Suprapubic skin (tissue), 4 donors: ENCODE measurements at regions not wholly inside any gene's neighbourhood (a gene's known extent, or its start where the extent isn't known, plus 50 kb on each side); places are given as distances from the start of the nearest gene placed in this dataset.

Experiments
- DNase-seq, 2 donors: peaks; one replicate each; pipeline ENCODE4 v3.0.0-alpha.2; 2019; ENCODE audit warnings: low spot score in 2 of 2
- H3K27ac ChIP-seq: fragments of 200-600 bp; sonication (generic); one replicate; pipeline ENCODE4 v1.5.1; 2019
- H3K27me3 ChIP-seq: fragments of 200-600 bp; sonication (generic); one replicate; pipeline ENCODE4 v1.5.1; 2019
- H3K36me3 ChIP-seq: fragments of 200-600 bp; sonication (generic); one replicate; pipeline ENCODE4 v1.5.1; 2019
- H3K4me1 ChIP-seq: fragments of 200-600 bp; sonication (generic); one replicate; pipeline ENCODE4 v1.5.1; 2019
- H3K4me3 ChIP-seq: fragments of 200-600 bp; sonication (generic); one replicate; pipeline ENCODE4 v1.5.1; 2019; ENCODE audit warnings: mild to moderate bottlenecking
- H3K9me3 ChIP-seq: fragments of 200-600 bp; sonication (generic); one replicate; pipeline ENCODE4 v1.5.1; 2019
- EP300 ChIP-seq: sonication (generic); formaldehyde crosslinking; IDR thresholded peaks from one replicate; pipeline ENCODE4 v1.6.1; 2017; ENCODE audit warnings: antibody characterized with exemption
- POLR2A ChIP-seq, 2 donors: fragments of 450-650 bp; IDR thresholded peaks; one replicate each; pipeline ENCODE4 v1.6.1; 2017; ENCODE audit warnings: antibody characterized with exemption in 2 of 2, mild to moderate bottlenecking in 2 of 2, moderate library complexity in 2 of 2
- POLR2AphosphoS5 ChIP-seq, 3 donors: sonication (generic); formaldehyde crosslinking; IDR thresholded peaks; one replicate each; pipeline ENCODE4 v1.6.1; 2017; ENCODE audit warnings: antibody characterized with exemption in 3 of 3
- WGBS: methylation state at CpG from one replicate; pipeline ENCODE4 v1.1.5; 2018; 5-methylcytosine and 5-hydroxymethylcytosine counted together
- TF ChIP-seq, protein P1 (sequence below), 2 donors: fragments of 200-600 bp in 1 of 2; fragments of 450-650 bp in 1 of 2; sonication (generic) in 1 of 2; IDR thresholded peaks; one replicate each; pipeline ENCODE4 v1.5.1; 2016 to 2019; ENCODE audit warnings: antibody characterized with exemption in 2 of 2, mild to moderate bottlenecking in 1 of 2, moderate library complexity in 1 of 2

GRCh38 chr17:73924114-73924908, 279.2 kb upstream of the RPL38 start:
- Histone ChIP-seq H3K4me1 (no peaks in the 10 kb centered on the region), H3K4me3 (no peak overlapping the region), H3K36me3 (no peaks in the 10 kb centered on the region), H3K27me3 (peaks cover 11% of the 10 kb centered on the region), H3K27ac (no peak overlapping the region), H3K9me3 (no peaks in the 10 kb centered on the region)
- TF ChIP-seq, protein P1, sequence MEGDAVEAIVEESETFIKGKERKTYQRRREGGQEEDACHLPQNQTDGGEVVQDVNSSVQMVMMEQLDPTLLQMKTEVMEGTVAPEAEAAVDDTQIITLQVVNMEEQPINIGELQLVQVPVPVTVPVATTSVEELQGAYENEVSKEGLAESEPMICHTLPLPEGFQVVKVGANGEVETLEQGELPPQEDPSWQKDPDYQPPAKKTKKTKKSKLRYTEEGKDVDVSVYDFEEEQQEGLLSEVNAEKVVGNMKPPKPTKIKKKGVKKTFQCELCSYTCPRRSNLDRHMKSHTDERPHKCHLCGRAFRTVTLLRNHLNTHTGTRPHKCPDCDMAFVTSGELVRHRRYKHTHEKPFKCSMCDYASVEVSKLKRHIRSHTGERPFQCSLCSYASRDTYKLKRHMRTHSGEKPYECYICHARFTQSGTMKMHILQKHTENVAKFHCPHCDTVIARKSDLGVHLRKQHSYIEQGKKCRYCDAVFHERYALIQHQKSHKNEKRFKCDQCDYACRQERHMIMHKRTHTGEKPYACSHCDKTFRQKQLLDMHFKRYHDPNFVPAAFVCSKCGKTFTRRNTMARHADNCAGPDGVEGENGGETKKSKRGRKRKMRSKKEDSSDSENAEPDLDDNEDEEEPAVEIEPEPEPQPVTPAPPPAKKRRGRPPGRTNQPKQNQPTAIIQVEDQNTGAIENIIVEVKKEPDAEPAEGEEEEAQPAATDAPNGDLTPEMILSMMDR (IDR thresholded peaks at IDR 0.05): no peak
- TF ChIP-seq POLR2AphosphoS5 (IDR thresholded peaks at IDR 0.05) (no peak), POLR2A (IDR thresholded peaks at IDR 0.05) (no peak)
- no peak for DNase-seq
- 74% methylated on average over 10 of the region's 10 CpGs for WGBS

DNA sequence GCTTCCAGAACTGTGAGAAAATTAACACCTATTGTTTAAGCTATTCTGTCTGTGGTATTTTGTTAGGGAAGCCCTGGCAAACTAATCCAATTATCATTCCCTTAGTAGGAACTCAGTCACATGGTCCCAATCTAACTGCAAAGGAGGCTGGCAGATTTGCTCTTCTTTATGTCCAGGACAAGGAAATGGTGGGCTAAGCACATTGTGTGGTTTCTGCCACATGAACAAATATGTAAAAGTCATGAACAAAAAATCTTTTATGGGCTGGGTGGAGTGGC, 278.6 kb upstream of the RPL38 start:
- TF ChIP-seq EP300: no peak
- no peak for TF ChIP-seq POLR2A (IDR thresholded peaks at IDR 0.05)
- no peak for TF ChIP-seq POLR2AphosphoS5 (IDR thresholded peaks at IDR 0.05)
- TF ChIP-seq, protein P1 (IDR thresholded peaks at IDR 0.05): no peak
- Histone ChIP-seq H3K9me3 (no peaks in the 10 kb centered on the region), H3K27ac (no peak overlapping the region), H3K36me3 (no peaks in the 10 kb centered on the region), H3K4me3 (no peak overlapping the region), H3K27me3 (peaks cover 10% of the 10 kb centered on the region), H3K4me1 (no peaks in the 10 kb centered on the region)
- no peak for DNase-seq

GRCh38 chr17:73929860-73930430, 273.5 kb upstream of the RPL38 start:
- no peak for DNase-seq
- peaks cover 20% of the 10 kb centered on the region for H3K27me3 ChIP-seq
- no peaks in the 10 kb centered on the region for H3K36me3 ChIP-seq
- no peak overlapping the region for H3K27ac ChIP-seq
- H3K4me1 ChIP-seq: no peaks in the 10 kb centered on the region
- TF ChIP-seq POLR2A (IDR thresholded peaks at IDR 0.05) (no peak), POLR2AphosphoS5 (IDR thresholded peaks at IDR 0.05) (no peak), EP300 (no peak)
- TF ChIP-seq, protein P1 (IDR thresholded peaks at IDR 0.05): no peak
- H3K9me3 ChIP-seq: no peaks in the 10 kb centered on the region
- H3K4me3 ChIP-seq: no peak overlapping the region
- WGBS: 41% methylated on average over 8 of the region's 8 CpGs

DNA sequence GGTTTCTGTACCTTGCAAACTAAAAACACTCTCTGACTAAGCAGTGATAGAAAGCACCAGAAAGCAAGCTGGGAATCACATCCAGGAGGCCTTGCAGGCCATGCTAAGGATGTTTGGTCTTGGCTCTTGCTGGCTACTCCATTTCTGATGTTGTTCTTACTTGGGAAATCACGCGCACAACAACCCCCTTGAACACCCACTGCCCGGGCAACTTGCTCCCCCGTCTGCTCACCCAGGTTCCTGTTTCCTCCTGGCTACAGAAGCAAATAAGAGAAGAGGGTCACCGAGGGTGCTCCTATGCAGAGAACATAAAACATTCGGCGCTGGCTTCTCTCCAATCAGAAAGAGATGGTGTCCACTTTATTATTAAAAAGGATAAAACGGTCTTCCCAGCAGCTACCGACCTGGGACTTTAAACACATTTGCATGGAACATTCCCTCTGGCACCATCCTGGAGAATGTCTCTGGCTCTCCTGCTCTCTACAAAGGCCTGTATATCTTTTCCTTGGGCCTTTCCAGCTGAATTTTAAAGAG, 271.2 kb upstream of the RPL38 start:
- Histone ChIP-seq H3K27ac (no peak overlapping the region), H3K4me1 (no peaks in the 10 kb centered on the region), H3K36me3 (no peaks in the 10 kb centered on the region), H3K27me3 (peaks cover 16% of the 10 kb centered on the region), H3K9me3 (no peaks in the 10 kb centered on the region), H3K4me3 (no peak overlapping the region)
- 87% methylated on average over 9 of the region's 9 CpGs for WGBS
- no peak for DNase-seq
- TF ChIP-seq EP300 (no peak), POLR2AphosphoS5 (IDR thresholded peaks at IDR 0.05) (no peak), POLR2A (IDR thresholded peaks at IDR 0.05) (no peak)
- TF ChIP-seq, protein P1 (IDR thresholded peaks at IDR 0.05): no peak

DNA sequence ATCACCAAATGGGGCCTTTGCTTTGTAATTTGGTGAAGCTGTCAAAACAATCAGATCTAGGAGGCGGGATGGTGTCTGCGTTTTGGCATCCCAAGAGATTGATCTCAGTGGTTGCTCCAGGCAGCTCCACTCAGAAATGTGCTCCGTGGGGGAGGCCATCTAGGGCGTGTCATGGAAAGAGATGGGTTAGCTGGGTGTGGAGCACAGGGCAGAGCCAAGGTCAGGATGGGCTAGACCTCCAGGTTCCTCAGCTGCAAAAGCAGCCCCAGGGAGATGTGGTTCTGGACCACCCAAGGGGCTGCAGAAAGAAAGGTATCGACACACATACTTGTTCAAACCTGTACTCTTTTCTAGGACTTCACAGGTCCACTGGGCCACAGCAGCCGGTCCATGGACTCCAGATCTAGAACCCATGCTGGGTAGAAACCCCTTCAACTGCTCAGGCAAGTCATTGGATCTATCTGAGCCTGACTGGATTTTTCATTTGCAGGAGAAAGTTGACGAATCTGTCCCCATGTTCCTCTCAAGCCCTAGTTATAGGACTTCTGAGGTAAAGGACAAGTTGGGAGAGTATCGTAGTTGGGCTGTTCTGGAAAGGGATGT, 270.2 kb upstream of the RPL38 start:
- DNase-seq: no peak
- no peak overlapping the region for H3K4me3 ChIP-seq
- TF ChIP-seq, protein P1 (IDR thresholded peaks at IDR 0.05): no peak
- TF ChIP-seq POLR2AphosphoS5 (IDR thresholded peaks at IDR 0.05) (no peak), POLR2A (IDR thresholded peaks at IDR 0.05) (no peak), EP300 (no peak)
- no peaks in the 10 kb centered on the region for H3K4me1 ChIP-seq
- 75% methylated on average over 5 of the region's 8 CpGs for WGBS
- H3K36me3 ChIP-seq: no peaks in the 10 kb centered on the region
- H3K27ac ChIP-seq: no peak overlapping the region
- no peaks in the 10 kb centered on the region for H3K9me3 ChIP-seq
- H3K27me3 ChIP-seq: peaks cover 18% of the 10 kb centered on the region
